ENCODE measurements at regions not wholly inside any gene's neighbourhood (a gene's known extent, or its start where the extent isn't known, plus 50 kb on each side); places are given as distances from the start of the nearest gene placed in this dataset.

GRCh38 chr9:79289856-79290255 is 281.9 kb upstream of the TLE4 start:
- Histone ChIP-seq H4K20me1 (replicated peaks in 1 of 2; ENCODE audit: control insufficient read depth in 1 of 2, insufficient read depth in 2 of 2, low read length in 2 of 2) (no peaks in the 10 kb centered on the region), H3K4me1 (replicated peaks in 1 of 4; ENCODE audit: control insufficient read depth in 3 of 4, insufficient read depth in 4 of 4, low read length in 3 of 4) (peaks cover 0 to 6% (median 1%) of the 10 kb centered on the region in 4 experiments; a peak in 3 of 7 replicates), H2BK12ac (ENCODE audit: low read depth, low read length) (no peak overlapping the region), H3K9ac (replicated peaks in 1 of 4; ENCODE audit: extremely low read depth in 1 of 4, low read depth in 3 of 4, low read length in 3 of 4) (no peak overlapping the region), H3K79me2 (ENCODE audit: control insufficient read depth in 1 of 2, insufficient read depth in 2 of 2, low read length in 2 of 2) (no peaks in the 10 kb centered on the region), H3K4ac (replicated peaks; ENCODE audit: insufficient read length, low read depth, low read length) (no peak overlapping the region), H2AFZ (ENCODE audit: low read length) (no peak overlapping the region), H3K27ac (ENCODE audit: low read depth, low read length) (no peak overlapping the region), H4K5ac (ENCODE audit: insufficient read length, low read depth, low read length) (no peak overlapping the region), H3K23ac (ENCODE audit: insufficient read length) (no peak overlapping the region), H3K79me1 (ENCODE audit: low read depth, low read length) (no peaks in the 10 kb centered on the region), H3K4me2 (ENCODE audit: insufficient read depth in 1 of 2, low read depth in 2 of 2, low read length in 2 of 2) (no peak overlapping the region), H3K36me3 (ENCODE audit: control insufficient read depth in 2 of 4, insufficient read depth in 4 of 4, low read length in 3 of 4) (no peaks in the 10 kb centered on the region), H3K27me3 (replicated peaks in 1 of 4; ENCODE audit: control insufficient read depth in 3 of 4, extremely low read depth in 1 of 4, insufficient read depth in 3 of 4, low read length in 3 of 4) (no peaks in the 10 kb centered on the region), H2BK5ac (ENCODE audit: low read depth, low read length) (no peak overlapping the region), H3K18ac (ENCODE audit: extremely low read depth, low read length) (no peak overlapping the region), H3K14ac (ENCODE audit: insufficient read length) (no peak overlapping the region), H4K91ac (replicated peaks; ENCODE audit: insufficient read length, low read length) (no peak overlapping the region), H2BK20ac (ENCODE audit: low read length) (no peak overlapping the region), H3K56ac (replicated peaks; ENCODE audit: insufficient read length, low read depth, low read length) (no peak overlapping the region), H4K8ac (ENCODE audit: extremely low read depth, insufficient read depth, low read length) (no peak overlapping the region), H2BK15ac (ENCODE audit: low read length) (no peak overlapping the region), H3K23me2 (ENCODE audit: low read depth, low read length) (no peaks in the 10 kb centered on the region), H3K4me3 (ENCODE audit: extremely low read depth in 1 of 4, insufficient read depth in 2 of 4, low read depth in 3 of 4, low read length in 4 of 4) (no peak overlapping the region), H3K9me3 (ENCODE audit: insufficient read depth in 2 of 2, low read depth in 1 of 2, low read length in 1 of 2) (no peaks in the 10 kb centered on the region), H2BK120ac (replicated peaks; ENCODE audit: low read depth, low read length) (no peak overlapping the region), H2AK5ac (ENCODE audit: low read depth, low read length) (no peak overlapping the region)
- FAIRE-seq (no peak), DNase-seq (ENCODE audit: low read depth in 1 of 2, low spot score in 2 of 2) (no peak)
- CTCF ChIA-PET (ENCODE audit: partially characterized antibody), result interaction anchor here (0.9 to 1.3 kb wide), 2 partner anchors 160 to 261 kb away, joined by 3 to 4 read pairs; no protein-coding TSS in a partner anchor
- 92% methylated on average over 3 of the region's 3 CpGs; no CpG with 5 or more reads in 1 of the 2 experiments for WGBS, 2 experiments (ENCODE audit: extremely low coverage in 1 of 2, insufficient coverage in 1 of 2, insufficient read length in 1 of 2, insufficient replicate concordance in 2 of 2, low coverage in 1 of 2, low lambda C conversion rate in 2 of 2, missing lambda C conversion rate in 1 of 2)
- TF ChIP-seq TAF1 (IDR thresholded peaks at IDR 0.05; ENCODE audit: low read depth, low read length), result no peak
- TF ChIP-seq CEBPB (IDR thresholded peaks at IDR 0.05; ENCODE audit: low read depth, low read length), result no peak
- TF ChIP-seq USF2 (IDR thresholded peaks at IDR 0.05; ENCODE audit: low read length), result no peak
- no peak for TF ChIP-seq POLR2AphosphoS5 (IDR thresholded peaks at IDR 0.05; ENCODE audit: low read depth, low read length)
- TF ChIP-seq ATF2 (IDR thresholded peaks at IDR 0.05; ENCODE audit: low read length), result no peak
- TF ChIP-seq CHD1 (IDR thresholded peaks at IDR 0.05; ENCODE audit: low read depth, low read length), result no peak
- no peak for TF ChIP-seq TBP (IDR thresholded peaks at IDR 0.05; ENCODE audit: low read depth, low read length)
- POLR2A ChIA-PET (ENCODE audit: partially characterized antibody), result interaction anchor here (0.6 kb wide), 1 partner anchor 63 kb away, joined by 3 read pairs; no protein-coding TSS in a partner anchor
